T-helper 1 cell treated with Interleukin-12 subunit alpha and Interleukin-12 subunit beta and Interleukin-4 antibody, amounts not matched to agents 30 μg/mL and 1 μg/mL, for 36 hours (primary cell): ENCODE measurements at regions not wholly inside any gene's neighbourhood (a gene's known extent, or its start where the extent isn't known, plus 50 kb on each side); places are given as distances from the start of the nearest gene placed in this dataset.
"Not testable (repeated sequence)": the region's sequence is repeated elsewhere in the genome, so short reads cannot be mapped to it uniquely, and the experiment has no call there.

ENCODE experiments used
- H3K27ac Mint-ChIP-seq: one replicate; pipeline ENCODE4 v1.8.0; 2021; ENCODE audit warnings: mild to moderate bottlenecking, mixed read lengths
- H3K27me3 Mint-ChIP-seq: one replicate; pipeline ENCODE4 v1.8.0; 2021; ENCODE audit warnings: low read depth, mixed read lengths
- H3K36me3 Mint-ChIP-seq: one replicate; pipeline ENCODE4 v1.8.0; 2021; ENCODE audit warnings: low read depth, mixed read lengths
- H3K4me1 Mint-ChIP-seq: one replicate; pipeline ENCODE4 v1.8.0; 2021; ENCODE audit warnings: low read depth, mixed read lengths
- H3K4me3 Mint-ChIP-seq: one replicate; pipeline ENCODE4 v1.8.0; 2021; ENCODE audit warnings: mild to moderate bottlenecking, moderate library complexity, mixed read lengths
- H3K9me3 Mint-ChIP-seq: one replicate; pipeline ENCODE4 v1.8.0; 2021; ENCODE audit warnings: mixed read lengths

- no peak overlapping the region for H3K27ac Mint-ChIP-seq
- peaks cover 37% of the 10 kb centered on the region for H3K27me3 Mint-ChIP-seq
- H3K4me3 Mint-ChIP-seq = no peak overlapping the region
- no peaks in the 10 kb centered on the region for H3K9me3 Mint-ChIP-seq
- no peaks in the 10 kb centered on the region for H3K36me3 Mint-ChIP-seq
- no peaks in the 10 kb centered on the region for H3K4me1 Mint-ChIP-seq
These were observed 126.4 kb upstream of the SYT13 start for GRCh38 chr11:45412521-45412920.

GRCh38 chr11:45412051-45412471, 125.9 kb upstream of the SYT13 start:
- Mint-ChIP-seq H3K27ac (no peak overlapping the region), H3K4me3 (no peak overlapping the region), H3K9me3 (no peaks in the 10 kb centered on the region), H3K36me3 (no peaks in the 10 kb centered on the region), H3K27me3 (peaks cover 37% of the 10 kb centered on the region), H3K4me1 (no peaks in the 10 kb centered on the region)

GRCh38 chr11:45411228-45411946, 125.2 kb upstream of the SYT13 start:
- Mint-ChIP-seq H3K27ac (no peak overlapping the region), H3K9me3 (no peaks in the 10 kb centered on the region), H3K36me3 (no peaks in the 10 kb centered on the region), H3K27me3 (peaks cover 37% of the 10 kb centered on the region), H3K4me3 (no peak overlapping the region), H3K4me1 (no peaks in the 10 kb centered on the region)

- Mint-ChIP-seq H3K27me3 (peaks cover 37% of the 10 kb centered on the region), H3K4me3 (no peak overlapping the region), H3K9me3 (no peaks in the 10 kb centered on the region), H3K4me1 (no peaks in the 10 kb centered on the region), H3K36me3 (no peaks in the 10 kb centered on the region), H3K27ac (no peak overlapping the region)
These were observed 124.5 kb upstream of the SYT13 start for GRCh38 chr11:45410391-45411227.

- H3K9me3 Mint-ChIP-seq = no peaks in the 10 kb centered on the region
- H3K27ac Mint-ChIP-seq = no peak overlapping the region
- H3K27me3 Mint-ChIP-seq = peaks cover 37% of the 10 kb centered on the region
- no peaks in the 10 kb centered on the region for H3K36me3 Mint-ChIP-seq
- H3K4me3 Mint-ChIP-seq = no peak overlapping the region
- no peaks in the 10 kb centered on the region for H3K4me1 Mint-ChIP-seq
These were observed 123.4 kb upstream of the SYT13 start for GRCh38 chr11:45409587-45409986.

- H3K4me3 Mint-ChIP-seq = no peak overlapping the region
- H3K4me1 Mint-ChIP-seq = no peaks in the 10 kb centered on the region
- H3K36me3 Mint-ChIP-seq = no peaks in the 10 kb centered on the region
- H3K9me3 Mint-ChIP-seq = no peaks in the 10 kb centered on the region
- no peak overlapping the region for H3K27ac Mint-ChIP-seq
- peaks cover 23% of the 10 kb centered on the region for H3K27me3 Mint-ChIP-seq
These were observed 121.1 kb upstream of the SYT13 start for GRCh38 chr11:45407226-45407625.

GRCh38 chr11:45405916-45406670, 120.0 kb upstream of the SYT13 start:
- no peaks in the 10 kb centered on the region for H3K4me1 Mint-ChIP-seq

GRCh38 chr11:45403521-45403920, 117.4 kb upstream of the SYT13 start:
- H3K9me3 Mint-ChIP-seq, H3K36me3 Mint-ChIP-seq, H3K27ac Mint-ChIP-seq, H3K27me3 Mint-ChIP-seq, H3K4me1 Mint-ChIP-seq, H3K4me3 Mint-ChIP-seq: not testable (repeated sequence)

More at GRCh38 chr11:45405916-45406670, 120.0 kb upstream of the SYT13 start:
- Mint-ChIP-seq H3K4me3 (no peak overlapping the region), H3K9me3 (no peaks in the 10 kb centered on the region), H3K27me3 (peaks cover 14% of the 10 kb centered on the region), H3K36me3 (no peaks in the 10 kb centered on the region), H3K27ac (no peak overlapping the region)

GRCh38 chr11:45402049-45402630, 116.0 kb upstream of the SYT13 start:
- Mint-ChIP-seq H3K36me3 (no peaks in the 10 kb centered on the region), H3K27ac (no peak overlapping the region), H3K4me3 (no peak overlapping the region), H3K4me1 (no peaks in the 10 kb centered on the region), H3K27me3 (peaks cover 5% of the 10 kb centered on the region), H3K9me3 (no peaks in the 10 kb centered on the region)

- Mint-ChIP-seq H3K9me3 (no peaks in the 10 kb centered on the region), H3K4me1 (no peaks in the 10 kb centered on the region), H3K36me3 (no peaks in the 10 kb centered on the region), H3K4me3 (no peak overlapping the region), H3K27ac (no peak overlapping the region), H3K27me3 (peaks cover 5% of the 10 kb centered on the region)
These were observed 114.5 kb upstream of the SYT13 start for GRCh38 chr11:45400591-45400990.

- Mint-ChIP-seq H3K9me3 (no peaks in the 10 kb centered on the region), H3K27ac (no peak overlapping the region), H3K4me3 (no peak overlapping the region), H3K27me3 (peaks cover 5% of the 10 kb centered on the region), H3K4me1 (no peaks in the 10 kb centered on the region), H3K36me3 (no peaks in the 10 kb centered on the region)
These were observed 113.0 kb upstream of the SYT13 start for GRCh38 chr11:45399166-45399565.

- peaks cover 5% of the 10 kb centered on the region for H3K27me3 Mint-ChIP-seq
- H3K36me3 Mint-ChIP-seq = no peaks in the 10 kb centered on the region
- H3K4me1 Mint-ChIP-seq = no peaks in the 10 kb centered on the region
- no peaks in the 10 kb centered on the region for H3K9me3 Mint-ChIP-seq
- H3K27ac Mint-ChIP-seq = no peak overlapping the region
- H3K4me3 Mint-ChIP-seq = no peak overlapping the region
These were observed 112.2 kb upstream of the SYT13 start for GRCh38 chr11:45398325-45398724.

GRCh38 chr11:45396394-45396793, 110.3 kb upstream of the SYT13 start:
- Mint-ChIP-seq H3K9me3 (no peaks in the 10 kb centered on the region), H3K36me3 (no peaks in the 10 kb centered on the region), H3K27me3 (peaks cover 5% of the 10 kb centered on the region), H3K4me1 (no peaks in the 10 kb centered on the region), H3K4me3 (no peak overlapping the region), H3K27ac (no peak overlapping the region)

- no peaks in the 10 kb centered on the region for H3K36me3 Mint-ChIP-seq
- peaks cover 5% of the 10 kb centered on the region for H3K27me3 Mint-ChIP-seq
- H3K4me3 Mint-ChIP-seq = no peak overlapping the region
- no peak overlapping the region for H3K27ac Mint-ChIP-seq
- H3K9me3 Mint-ChIP-seq = no peaks in the 10 kb centered on the region
- no peaks in the 10 kb centered on the region for H3K4me1 Mint-ChIP-seq
These were observed 109.8 kb upstream of the SYT13 start for GRCh38 chr11:45395947-45396346.
